ENCODE measurements at regions not wholly inside any gene's neighbourhood (a gene's known extent, or its start where the extent isn't known, plus 50 kb on each side); places are given as distances from the start of the nearest gene placed in this dataset.

- TF ChIP-seq GTF3C2 (IDR thresholded peaks at IDR 0.05; ENCODE audit: borderline replicate concordance, extremely low read depth, insufficient read length) (no peak), ETS1 (conservative IDR thresholded peaks at IDR 0.05; ENCODE audit: control insufficient read depth, low read depth, low read length) (no peak), USF2 (CRISPR knock-in tag; IDR thresholded peaks at IDR 0.05) (no peak), RBFOX2 (IDR thresholded peaks at IDR 0.05; ENCODE audit: low read depth, low read length) (no peak), POLR2A (conservative IDR thresholded peaks at IDR 0.05) (no peak), ZNF184 (CRISPR knock-in tag; IDR thresholded peaks at IDR 0.05) (no peak), RAD21 (CRISPR knock-in tag; conservative IDR thresholded peaks at IDR 0.05 in 1 of 2, IDR thresholded peaks at IDR 0.05 in 1 of 2) (no peak), CTCF (IDR thresholded peaks at IDR 0.05 in 2 of 3, conservative IDR thresholded peaks at IDR 0.05 in 1 of 3; ENCODE audit: insufficient read depth in 2 of 3, low read depth in 1 of 3, low read length in 3 of 3) (no peak), FOXP1 (CRISPR knock-in tag; IDR thresholded peaks at IDR 0.05) (no peak), ZNF140 (CRISPR knock-in tag; IDR thresholded peaks at IDR 0.05) (no peak)
Measured at GRCh38 chr5:56350597-56351170, 117.6 kb upstream of the ANKRD55 start.

Data from K562 (cell line).